ENCODE measurements at regions not wholly inside any gene's neighbourhood (a gene's known extent, or its start where the extent isn't known, plus 50 kb on each side); places are given as distances from the start of the nearest gene placed in this dataset.

GRCh38 chr6:73980096-73980495 is 284.1 kb downstream of the CD109 start:
- ATAC-seq = no peak
- no peaks in the 10 kb centered on the region for H4K20me1 ChIP-seq (ENCODE audit: insufficient read depth, low read length)
- no peak overlapping the region for H2AFZ ChIP-seq (ENCODE audit: low read length)
- in situ Hi-C loops (cut with HindIII; ENCODE audit: extremely low pct_ligation_motif_present, low pct_unique_long_range_greater_than_20kb) = no loop called here
- DNase-seq (ENCODE audit: low spot score) = no peak
- ChIA-PET CTCF (ENCODE audit: low intra/inter-chr PET ratio, low total read pairs) (no interaction called here), POLR2A (no interaction called here)
- no peaks in the 10 kb centered on the region for H3K27me3 ChIP-seq (ENCODE audit: control insufficient read depth in 1 of 2, insufficient read depth in 2 of 2, low read length in 2 of 2)
- H3K4me2 ChIP-seq (ENCODE audit: low read depth, low read length) = no peak overlapping the region
- H3K4me1 ChIP-seq (ENCODE audit: insufficient read depth, low read length) = no peaks in the 10 kb centered on the region
- TF ChIP-seq ZNF761 (CRISPR knock-in tag; conservative IDR thresholded peaks at IDR 0.05) (no peak), SRSF1 (optimal IDR thresholded peaks at IDR 0.05; ENCODE audit: low read depth, low read length) (no peak), CENPT (CRISPR knock-in tag; IDR thresholded peaks at IDR 0.05; ENCODE audit: low read depth) (no peak), ZNF792 (CRISPR knock-in tag; IDR thresholded peaks at IDR 0.05) (no peak), ZNF296 (CRISPR knock-in tag; conservative IDR thresholded peaks at IDR 0.05) (no peak), CBX1 (IDR thresholded peaks at IDR 0.05; ENCODE audit: low read depth) (no peak), DMAP1 (CRISPR knock-in tag; IDR thresholded peaks at IDR 0.05) (no peak), CC2D1A (CRISPR knock-in tag; IDR thresholded peaks at IDR 0.05) (no peak), TAF1 (CRISPR knock-in tag; IDR thresholded peaks at IDR 0.05) (no peak), RFX3 (CRISPR knock-in tag; IDR thresholded peaks at IDR 0.05) (no peak), CENPX (CRISPR knock-in tag; IDR thresholded peaks at IDR 0.05) (no peak), ZNF737 (CRISPR knock-in tag; IDR thresholded peaks at IDR 0.05; ENCODE audit: borderline replicate concordance) (no peak), PHF8 (CRISPR knock-in tag; IDR thresholded peaks at IDR 0.05) (no peak), SIX1 (CRISPR knock-in tag; IDR thresholded peaks at IDR 0.05; ENCODE audit: borderline replicate concordance) (no peak), ZSCAN29 (CRISPR knock-in tag; conservative IDR thresholded peaks at IDR 0.05) (no peak), ZMAT3 (CRISPR knock-in tag; conservative IDR thresholded peaks at IDR 0.05) (no peak), ZNF556 (CRISPR knock-in tag; IDR thresholded peaks at IDR 0.05; ENCODE audit: borderline replicate concordance) (no peak), NKX3-1 (CRISPR knock-in tag; IDR thresholded peaks at IDR 0.05) (no peak)
- intact Hi-C loops (cut with micrococcal nuclease; ENCODE audit: unreplicated experiment) = no loop called here
- BruUV-seq (replicated peaks) = no TSS peak
- H3K9ac ChIP-seq (ENCODE audit: insufficient read depth, low read depth, low read length) = no peak overlapping the region
- no peak overlapping the region for H3K27ac ChIP-seq (ENCODE audit: extremely low read length, insufficient read depth, low read length)
- H3K79me2 ChIP-seq (ENCODE audit: insufficient read depth, low read length) = no peaks in the 10 kb centered on the region
- no peaks in the 10 kb centered on the region for H3K36me3 ChIP-seq (replicated peaks in 1 of 2; ENCODE audit: control insufficient read depth in 1 of 2, insufficient read depth in 2 of 2, low read length in 2 of 2)
- H3K9me3 ChIP-seq (ENCODE audit: low read length) = peaks cover 10% of the 10 kb centered on the region; the same call in 1 of the 2 replicates
- no peak overlapping the region for H3K4me3 ChIP-seq (replicated peaks in 1 of 3; ENCODE audit: insufficient read depth in 1 of 3, low read depth in 2 of 3, low read length in 3 of 3)
- no peak for FAIRE-seq

All from HepG2 (cell line).